Bone marrow (tissue), 2 donors: ENCODE measurements at regions not wholly inside any gene's neighbourhood (a gene's known extent, or its start where the extent isn't known, plus 50 kb on each side); places are given as distances from the start of the nearest gene placed in this dataset.
A peak's percentile ranks its signal among the peaks of the same experiment; 100 is the strongest.

ENCODE experiments used
- DNase-seq, 2 donors: peaks; one replicate each; lab custom pipeline; 2025; lab: John Stamatoyannopoulos, UW

DNA sequence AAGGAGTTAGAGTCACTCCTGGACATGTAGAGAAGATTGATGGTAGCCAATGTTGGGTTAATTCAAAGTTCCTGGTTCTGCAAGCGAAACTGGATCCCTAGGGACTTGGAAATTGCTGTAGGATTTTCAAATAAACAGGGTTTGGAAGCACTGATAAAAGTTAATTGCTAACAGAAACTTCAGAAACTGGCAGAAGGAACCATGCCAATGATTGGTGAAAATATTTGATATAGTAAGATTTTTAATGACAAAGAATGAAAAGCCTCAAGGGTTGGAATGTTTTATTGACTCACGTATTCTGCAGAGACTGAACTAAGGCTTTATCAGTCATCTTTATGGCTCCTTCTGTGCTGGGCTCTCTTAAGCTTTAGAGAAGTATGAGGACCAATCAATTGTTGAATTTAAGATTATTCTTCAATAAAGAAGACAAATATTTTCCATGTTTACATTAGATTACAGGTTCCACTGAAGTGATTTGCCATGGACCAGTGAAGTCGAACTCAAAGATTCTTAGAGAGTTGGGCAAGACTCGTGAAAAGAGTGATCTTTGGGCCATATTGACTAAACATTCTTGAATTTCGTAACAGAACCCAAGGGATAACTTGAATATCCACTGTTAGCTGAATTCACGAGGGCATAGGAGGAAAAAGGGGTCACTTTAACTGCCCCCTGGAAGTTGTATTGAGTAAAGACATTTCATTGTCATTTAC is 371.4 kb downstream of the HDGFL1 start:
- DNase-seq = no peak

DNA sequence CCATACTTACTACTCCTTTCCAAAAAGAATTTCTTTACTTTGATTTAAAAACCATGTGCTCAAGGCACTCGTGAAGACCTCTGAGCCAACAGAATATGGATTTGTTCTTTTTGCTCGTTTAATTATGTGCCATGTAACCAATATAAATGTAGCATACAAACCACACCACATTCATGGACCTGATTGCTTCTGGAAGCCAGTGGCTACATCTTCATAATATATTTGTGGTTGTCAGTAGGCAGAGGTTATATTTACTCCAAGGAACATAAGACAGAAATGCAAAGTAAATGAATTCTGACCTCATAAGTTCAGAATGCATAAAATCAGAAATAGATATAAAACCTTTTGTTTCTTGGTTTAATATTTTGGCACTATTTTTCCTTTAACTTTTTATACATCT is 373.0 kb downstream of the HDGFL1 start:
- DNase-seq = no peak

DNA sequence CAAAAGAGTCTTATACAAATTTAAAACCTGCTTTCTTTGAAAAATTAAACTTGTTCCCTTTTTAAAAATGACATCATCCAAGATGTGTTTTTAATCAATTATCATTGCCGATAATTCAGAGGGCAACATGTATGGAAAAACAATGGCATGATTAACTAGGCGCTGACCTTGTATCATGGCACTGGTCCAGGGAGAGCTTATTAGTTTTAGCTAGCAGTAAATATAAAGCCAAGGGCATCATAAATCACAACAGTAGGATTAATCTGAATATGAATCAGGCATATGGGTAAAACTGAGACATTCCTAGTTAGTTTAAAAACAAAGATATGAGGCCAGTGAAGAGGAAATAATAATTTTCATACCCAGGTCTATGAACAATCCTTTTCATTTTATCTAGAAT is 374.0 kb downstream of the HDGFL1 start:
- no peak for DNase-seq

DNA sequence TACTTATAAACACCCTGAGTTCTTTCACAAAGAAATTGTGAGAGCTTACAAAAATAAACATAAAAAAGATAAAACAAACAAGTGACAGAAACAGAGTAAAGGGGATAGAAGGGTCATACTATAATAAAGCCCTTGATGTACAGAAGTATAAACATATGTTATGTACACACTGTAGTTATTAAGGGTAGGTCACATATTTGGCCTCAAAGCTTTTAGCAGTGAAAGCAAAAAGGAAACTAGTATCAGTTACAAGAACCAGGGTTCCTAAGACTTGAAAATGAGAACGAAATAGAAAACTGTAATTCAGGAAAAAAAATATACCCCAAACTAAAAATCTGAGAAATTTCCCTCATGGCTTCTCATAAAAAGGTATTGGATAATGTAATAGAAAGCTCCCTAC is 380.6 kb downstream of the HDGFL1 start:
- no peak for DNase-seq

DNA sequence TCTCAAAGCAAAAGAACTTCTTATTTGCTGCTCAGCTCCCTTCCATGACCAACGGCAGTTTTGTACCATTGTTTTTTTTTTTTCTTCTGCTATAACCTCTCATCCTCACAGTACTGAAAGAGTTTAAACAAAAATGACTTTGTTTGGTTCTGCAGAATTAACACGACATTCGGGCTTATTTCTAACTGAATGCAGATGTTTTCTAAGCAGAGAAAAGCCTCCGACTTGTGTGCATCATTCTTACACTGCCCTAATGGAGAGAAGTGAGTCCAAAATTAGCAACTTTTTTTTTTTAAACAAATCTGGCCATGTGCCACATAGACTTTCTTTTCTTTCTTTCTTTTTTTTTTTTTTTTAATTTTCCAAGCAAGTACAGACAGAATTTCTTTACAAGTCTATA is 382.7 kb downstream of the HDGFL1 start:
- no peak for DNase-seq

DNA sequence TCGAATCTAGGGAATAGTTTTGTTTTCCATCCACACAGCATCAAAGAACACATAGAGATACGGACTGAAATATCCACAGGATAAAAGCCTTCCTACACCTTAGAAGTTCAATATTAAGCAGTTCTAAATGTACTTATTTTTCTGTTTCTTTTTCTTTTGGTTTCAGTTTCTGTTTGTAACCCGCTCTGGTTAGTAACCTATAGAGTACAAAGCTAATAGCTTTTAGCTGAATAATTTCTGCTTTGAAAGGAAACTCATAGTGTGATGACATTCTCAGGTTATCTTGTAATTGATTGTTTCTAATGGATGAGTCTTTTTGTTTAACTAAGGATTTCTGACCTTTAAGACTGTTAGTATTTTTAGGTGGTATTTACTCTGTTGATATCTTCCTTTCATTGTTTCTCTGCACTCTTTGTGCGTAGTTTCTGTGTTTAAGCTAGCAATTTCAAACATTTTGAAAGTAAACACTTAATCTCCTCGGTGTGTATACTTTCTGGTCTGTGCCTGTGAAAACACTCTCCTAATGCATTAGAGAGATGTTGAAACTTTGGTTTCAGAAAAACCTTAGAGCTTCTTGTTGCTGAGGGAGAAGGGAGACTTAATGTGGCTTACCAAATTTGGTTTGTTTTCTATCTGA is 385.5 kb downstream of the HDGFL1 start:
- peak in 1 of 2 donors; percentile 53 for DNase-seq

DNA sequence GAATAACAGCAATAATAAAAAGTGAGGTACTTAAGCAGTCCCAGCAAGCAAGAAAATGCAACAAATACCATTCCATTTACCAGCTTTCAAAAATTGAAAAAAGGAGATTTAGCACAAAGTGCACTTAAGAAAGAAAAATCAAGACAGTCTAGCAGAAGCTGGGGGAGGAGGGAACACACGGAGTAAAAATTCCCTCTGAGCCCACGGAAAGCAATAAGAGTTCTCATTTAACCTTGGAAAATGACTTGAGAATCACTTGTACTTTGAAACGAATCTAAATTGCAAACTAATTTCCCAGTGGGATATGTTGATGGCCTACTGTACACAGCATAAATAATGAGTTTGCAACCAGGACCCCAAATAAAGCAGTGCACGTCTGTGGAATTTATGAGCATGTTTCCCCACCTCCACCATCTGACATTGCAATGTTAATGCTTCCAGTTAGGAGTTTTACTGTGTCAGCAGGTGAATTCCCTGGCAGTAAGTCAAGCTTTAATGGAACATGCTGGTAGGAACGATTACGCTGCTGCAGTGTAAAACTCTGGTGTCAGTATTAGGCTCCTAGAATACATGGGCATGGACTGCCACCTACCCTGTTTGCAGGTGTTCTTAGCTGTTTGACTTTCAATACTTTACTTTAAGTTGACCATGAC is 386.8 kb downstream of the HDGFL1 start:
- no peak for DNase-seq

DNA sequence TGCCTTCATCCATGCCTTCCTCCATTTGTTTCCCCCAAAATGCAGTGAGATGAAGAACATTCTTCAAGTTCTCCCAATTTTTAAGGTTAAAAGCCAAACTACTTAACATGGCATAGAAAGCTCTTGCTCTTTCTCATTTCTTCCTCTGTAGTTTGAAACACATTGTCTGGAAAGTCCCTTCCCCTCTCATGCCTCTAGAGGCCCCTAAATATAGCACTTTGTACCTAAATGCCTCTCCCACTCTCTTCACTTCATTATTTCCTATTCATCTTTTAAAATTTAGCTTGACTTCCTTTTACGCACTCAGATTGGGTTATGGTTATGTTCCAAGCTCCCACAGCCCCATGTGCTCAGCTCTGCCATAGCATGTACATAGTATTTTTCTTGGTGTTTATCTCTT is 389.3 kb downstream of the HDGFL1 start:
- no peak for DNase-seq

DNA sequence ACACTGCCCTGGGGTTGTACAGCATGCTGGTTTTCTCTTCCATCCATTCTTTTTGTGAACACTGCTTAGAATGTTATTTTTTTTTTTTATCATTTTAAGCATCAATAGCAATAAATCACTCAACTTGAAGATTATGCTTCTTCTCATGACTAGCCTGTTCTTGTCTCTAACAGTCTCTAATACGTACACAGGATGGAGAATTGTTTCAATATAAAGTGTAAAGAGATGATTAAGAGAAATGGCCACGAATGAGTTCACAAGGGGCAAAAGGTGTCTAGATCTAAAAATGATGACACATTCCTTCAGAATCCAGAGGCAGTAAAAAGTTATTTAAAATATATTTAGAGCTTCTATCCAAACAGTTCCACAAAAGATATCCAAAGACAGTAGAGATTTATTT is 390.2 kb downstream of the HDGFL1 start:
- no peak for DNase-seq

DNA sequence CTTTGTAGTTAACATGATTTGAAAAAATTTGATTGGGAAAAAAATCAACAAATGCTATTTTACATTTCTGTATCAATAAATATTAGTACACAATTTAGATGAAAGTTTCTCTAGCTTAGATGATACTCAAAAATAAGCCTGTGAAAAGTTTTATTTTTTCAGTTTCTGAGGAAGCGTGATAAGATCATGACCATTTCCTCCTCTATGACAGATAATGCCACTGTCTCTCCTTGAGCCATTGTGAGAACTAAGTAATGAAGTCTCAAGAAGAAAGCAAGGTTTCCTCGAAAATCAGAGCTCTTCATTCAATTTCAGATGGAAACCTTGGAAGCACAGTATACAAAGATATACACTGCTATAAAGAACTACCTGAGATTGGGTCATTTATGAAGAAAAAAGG is 395.0 kb downstream of the HDGFL1 start:
- no peak for DNase-seq

DNA sequence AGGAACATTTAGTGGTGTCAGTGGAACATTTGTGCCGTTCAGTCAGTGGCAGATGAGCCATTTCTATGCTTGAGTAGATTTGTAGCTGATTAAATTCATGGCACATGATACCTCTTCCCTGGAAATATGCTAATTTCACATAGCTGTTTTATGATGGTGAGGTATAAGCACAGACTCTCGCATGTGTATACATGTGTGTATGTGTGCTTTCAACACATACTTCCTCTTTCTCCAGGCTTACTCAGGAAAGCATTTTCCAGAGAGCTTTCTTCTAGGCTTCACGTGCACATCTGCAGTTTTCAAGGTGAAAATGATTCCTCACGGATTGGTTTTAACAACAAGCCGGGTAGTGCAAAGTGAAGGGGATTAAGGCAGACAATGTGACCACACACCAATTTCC is 396.5 kb downstream of the HDGFL1 start:
- no peak for DNase-seq

DNA sequence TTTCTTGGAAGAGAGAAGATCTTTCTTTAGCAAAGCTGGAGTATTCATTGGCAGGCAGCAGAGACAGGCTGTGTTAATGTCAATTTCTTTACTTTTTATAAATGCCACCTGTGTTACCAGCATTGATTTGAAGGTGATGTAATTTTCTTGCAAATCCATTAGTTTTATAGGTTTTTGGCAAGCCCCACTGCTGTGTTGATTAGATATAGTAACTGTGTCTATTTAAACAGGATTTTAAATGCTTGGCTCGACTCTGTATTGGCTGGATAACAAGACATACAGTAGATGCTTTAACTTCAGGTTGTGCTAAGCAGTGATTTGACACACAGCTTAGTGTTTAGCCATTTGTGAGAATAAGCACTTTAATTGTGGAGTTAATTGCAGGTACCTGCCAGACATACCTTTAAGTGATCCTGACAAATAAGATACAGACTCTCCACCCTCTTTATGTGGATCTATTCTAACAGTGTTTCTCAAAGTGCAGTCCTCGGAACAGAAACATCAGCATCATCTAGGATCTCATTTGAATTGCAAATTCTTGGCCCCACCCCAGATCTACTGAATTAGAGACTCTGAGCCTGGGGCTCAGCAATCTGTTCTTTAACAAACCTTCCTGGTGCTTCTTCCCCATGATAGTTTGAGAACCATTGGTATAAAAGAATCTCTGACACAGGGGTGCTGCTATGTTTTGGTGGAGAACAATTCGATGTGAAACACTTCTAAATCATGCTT is 397.5 kb downstream of the HDGFL1 start:
- DNase-seq = no peak

DNA sequence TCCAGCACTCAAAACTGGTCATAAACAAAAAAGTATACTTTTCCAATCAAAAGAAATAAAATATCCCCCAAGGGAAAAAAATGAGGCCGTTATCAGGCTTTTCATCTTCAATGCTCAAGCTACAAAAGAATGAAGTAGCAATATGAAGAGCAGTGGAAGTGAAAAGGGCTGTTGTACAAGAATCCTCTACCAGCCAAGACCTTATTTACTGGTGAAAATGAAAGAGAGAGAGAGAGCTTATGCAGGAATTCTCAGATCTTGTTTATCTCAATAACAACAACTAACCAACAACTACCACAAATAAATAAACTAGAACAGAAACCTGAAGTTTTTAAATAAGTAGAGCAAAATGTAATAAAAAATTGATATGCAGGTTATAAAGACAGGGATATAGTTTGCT is 400.6 kb downstream of the HDGFL1 start:
- DNase-seq = no peak

DNA sequence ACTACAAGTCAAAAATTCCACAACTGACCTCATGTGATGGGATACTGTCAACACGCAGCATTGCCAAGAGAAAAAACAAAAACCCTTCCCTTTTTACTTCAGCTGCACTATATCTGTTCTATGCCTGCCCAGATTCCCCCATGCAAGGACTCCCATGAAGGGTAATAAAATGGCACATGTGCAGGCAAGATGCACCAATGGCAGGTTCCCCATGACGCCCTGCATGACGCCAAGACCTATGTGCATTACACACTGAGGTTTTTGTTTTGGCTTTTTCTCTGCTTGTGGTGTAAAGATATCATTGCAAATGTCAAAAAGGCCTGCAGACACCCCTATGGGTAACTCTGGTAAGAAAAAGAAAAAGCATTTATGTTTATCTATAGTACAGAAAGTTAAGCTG is 403.4 kb downstream of the HDGFL1 start:
- DNase-seq = no peak

DNA sequence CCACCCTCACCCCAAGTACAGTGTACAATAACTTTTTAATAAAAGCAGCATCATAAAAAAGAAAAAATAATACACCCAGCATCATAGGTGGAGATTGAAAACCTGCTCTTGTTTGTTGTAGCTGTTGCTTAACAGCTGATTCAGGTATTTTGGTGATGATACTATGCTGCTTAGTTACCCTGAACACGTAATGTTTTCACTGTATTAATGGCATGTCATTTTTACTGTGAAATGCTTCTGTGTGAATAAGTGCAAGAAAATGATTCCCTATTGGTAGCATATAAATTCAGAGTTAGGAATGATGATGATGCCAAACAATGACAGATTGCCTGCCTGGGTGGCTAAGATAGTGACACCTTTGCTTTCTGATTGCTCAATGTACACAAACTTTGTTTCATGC is 405.7 kb downstream of the HDGFL1 start:
- DNase-seq = no peak

DNA sequence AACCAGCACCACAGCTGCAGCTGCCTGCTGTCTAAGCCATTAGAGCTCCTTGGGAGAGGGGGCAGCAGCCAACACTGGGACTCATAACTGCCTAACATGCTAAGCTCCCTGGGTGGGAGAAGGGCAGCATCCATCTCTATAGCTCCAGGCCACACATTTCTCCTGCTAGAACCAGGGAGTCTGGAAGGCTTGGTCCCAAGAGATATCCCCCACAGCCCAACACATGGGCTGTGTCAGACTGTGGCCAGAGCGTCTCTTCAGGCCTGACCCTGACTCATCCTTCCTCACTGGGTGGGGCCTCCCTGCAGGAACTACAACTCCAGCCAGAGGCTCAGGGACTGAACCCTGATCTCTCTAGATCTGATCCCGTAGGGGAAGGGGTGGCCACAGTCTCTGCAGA is 411.1 kb downstream of the HDGFL1 start:
- no peak for DNase-seq

DNA sequence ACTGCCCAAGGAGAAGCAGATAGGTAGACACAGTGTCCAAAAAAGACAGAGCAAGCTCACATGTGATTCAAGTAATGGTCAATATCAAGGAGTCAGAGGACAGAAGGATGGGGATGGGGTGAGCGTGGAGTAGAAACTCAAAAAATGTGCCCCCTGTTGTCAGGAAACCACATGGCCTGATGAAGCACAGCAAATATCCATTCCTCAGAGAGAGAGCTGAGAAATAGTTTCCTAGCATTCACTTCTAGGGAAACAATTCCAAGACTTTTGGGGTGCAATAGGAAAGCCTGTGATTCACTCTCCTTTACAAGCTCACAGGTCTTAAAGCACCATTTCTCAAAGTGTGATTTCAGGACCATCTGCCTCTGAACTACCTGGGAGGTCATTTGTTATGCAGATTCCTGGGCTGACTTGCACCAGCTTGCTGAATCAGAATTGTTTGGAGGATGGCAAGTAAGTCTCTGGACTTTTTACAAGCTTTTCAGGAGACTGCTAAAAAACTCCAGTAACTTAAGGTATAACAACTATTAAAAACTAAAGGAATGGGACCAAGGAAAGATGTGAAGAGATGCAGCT is 432.8 kb downstream of the HDGFL1 start:
- no peak for DNase-seq

DNA sequence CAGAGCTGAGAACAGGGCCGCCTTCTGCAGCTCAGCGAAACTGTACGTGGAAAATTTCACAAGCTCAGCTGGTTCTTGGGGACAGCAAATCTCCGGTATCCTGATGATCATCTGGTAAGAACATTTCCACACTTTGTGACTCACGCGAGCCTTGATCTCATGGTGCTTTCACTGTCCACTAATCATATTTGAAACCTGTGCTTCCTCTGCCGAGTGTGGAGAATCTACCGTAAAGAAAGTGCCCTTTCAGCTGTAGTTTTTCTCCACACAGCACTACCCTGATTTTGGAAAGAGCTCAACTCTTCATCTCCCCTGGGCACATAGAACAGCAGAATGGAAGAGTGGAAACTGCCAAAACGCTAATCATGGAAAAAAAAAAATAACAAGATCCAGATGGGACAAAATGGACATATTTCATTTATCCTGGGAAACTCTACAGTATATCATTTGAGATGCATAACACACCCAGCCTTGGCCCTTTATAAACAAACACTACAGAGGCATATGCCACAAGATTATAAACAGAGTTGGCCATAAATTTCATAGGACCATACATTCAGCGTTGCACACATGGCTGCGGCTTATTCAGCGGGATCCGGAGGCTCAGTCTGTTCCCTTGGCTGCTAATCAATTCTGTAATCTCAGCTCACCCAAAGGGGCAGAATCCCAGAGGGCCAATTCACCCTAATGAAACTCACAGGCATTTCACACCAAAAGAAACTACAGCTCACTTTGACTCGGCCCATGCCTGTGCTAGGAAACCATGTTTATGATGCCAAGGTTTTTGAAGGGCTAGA is 434.5 kb downstream of the HDGFL1 start:
- no peak for DNase-seq

DNA sequence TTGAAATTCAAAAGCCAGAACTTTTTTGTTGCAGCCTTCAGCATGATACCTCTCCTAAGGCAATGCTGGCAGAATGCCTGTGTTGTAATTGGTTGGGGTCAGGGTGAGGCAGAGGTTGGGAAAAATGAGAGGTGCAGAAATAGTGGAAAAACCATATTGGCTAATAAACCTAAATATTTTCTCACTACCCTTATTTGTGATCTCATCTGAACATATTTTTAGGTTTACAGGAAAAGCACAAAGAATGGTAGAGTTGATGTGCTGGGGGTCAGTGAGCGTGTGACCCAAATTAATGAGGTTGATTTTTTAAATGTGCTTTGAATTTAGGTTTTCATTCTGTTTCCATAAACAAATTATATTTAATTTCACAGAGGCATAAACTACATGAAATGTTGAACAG is 437.3 kb downstream of the HDGFL1 start:
- no peak for DNase-seq

DNA sequence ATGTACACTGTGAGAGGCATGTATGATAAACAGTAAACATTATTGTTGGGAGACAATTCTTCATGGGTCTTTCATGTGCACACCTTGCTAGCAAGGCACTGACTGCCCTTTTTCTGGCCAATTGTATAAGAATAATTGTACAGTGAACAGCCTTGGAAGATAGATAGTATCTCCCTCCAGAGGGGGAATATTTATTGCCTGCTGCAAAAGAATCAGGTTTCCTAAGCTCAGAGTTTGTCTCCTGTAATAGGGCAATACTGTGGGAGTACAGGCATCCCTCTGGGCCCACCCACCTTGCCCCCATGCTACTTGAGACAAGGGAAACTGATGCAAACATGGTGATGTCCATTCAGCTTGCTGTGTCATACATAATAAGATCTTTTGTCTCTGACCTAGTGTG is 442.2 kb downstream of the HDGFL1 start:
- no peak for DNase-seq

DNA sequence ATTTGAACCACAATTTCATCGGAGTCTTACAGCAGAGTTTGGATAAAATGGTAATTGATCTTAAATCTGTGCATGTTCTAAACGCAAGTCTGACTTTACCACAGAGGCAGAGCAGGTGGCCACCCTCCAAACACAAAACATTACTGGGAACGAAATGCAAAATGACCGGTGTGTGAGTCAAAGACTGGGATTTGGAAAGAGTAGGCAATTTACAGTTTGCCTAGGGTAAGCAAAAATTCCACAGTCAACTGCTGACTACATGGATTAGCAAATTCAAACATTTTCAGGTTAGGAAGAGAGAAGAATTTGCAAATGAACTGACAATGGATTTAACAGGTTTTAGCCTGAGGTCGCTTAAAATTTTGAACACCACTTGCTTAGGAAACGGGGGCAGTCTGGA is 444.4 kb downstream of the HDGFL1 start:
- DNase-seq = no peak

DNA sequence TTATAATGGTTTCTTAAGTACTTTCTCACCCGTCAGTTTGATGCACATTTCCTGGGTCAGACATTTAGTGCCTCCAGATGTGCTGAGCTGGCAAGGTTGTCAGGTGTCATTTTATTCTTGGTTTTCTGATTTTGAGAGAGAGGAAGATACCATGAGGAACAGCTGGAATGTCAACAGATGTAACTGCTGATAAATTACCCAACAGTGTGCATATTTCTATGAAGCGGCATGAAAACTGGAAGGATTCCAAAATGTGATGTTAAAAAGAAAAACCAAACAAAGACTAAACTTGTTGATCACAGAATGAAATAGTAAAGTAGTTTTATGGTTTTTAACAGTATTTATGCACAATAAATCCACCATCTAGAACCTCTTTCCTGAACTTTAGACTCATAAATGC is 447.3 kb downstream of the HDGFL1 start:
- DNase-seq = no peak
